Mucosa of descending colon (tissue), 3 donors: ENCODE measurements at regions not wholly inside any gene's neighbourhood (a gene's known extent, or its start where the extent isn't known, plus 50 kb on each side); places are given as distances from the start of the nearest gene placed in this dataset.

ENCODE experiments used
- ATAC-seq: fragments of 200-7000 bp; cut with Tn5 transposase; one replicate; pipeline ENCODE4 v1.9.1; 2020; ENCODE audit warnings: mild to moderate bottlenecking, moderate library complexity
- DNase-seq, 3 donors: peaks; one replicate each; pipeline ENCODE4 v3.0.0-alpha.2; 2020
- H3K36me3 ChIP-seq: fragments of 200-600 bp; one replicate; pipeline ENCODE4 v1.8.0; 2021; ENCODE audit warnings: low read depth, mild to moderate bottlenecking
- H3K4me1 ChIP-seq: fragments of 200-600 bp; one replicate; pipeline ENCODE4 v1.8.0; 2021; ENCODE audit warnings: low read depth, mild to moderate bottlenecking
- H3K4me3 ChIP-seq: fragments of 200-600 bp; one replicate; pipeline ENCODE4 v1.8.0; 2021; ENCODE audit warnings: mild to moderate bottlenecking
- H3K9me3 ChIP-seq: fragments of 200-600 bp; one replicate; pipeline ENCODE4 v1.8.0; 2021; ENCODE audit warnings: mild to moderate bottlenecking
- intact Hi-C, 2 donors: fragments of 100-400 bp; cut with DNase I in 1 of 2; cut with micrococcal nuclease in 1 of 2; formaldehyde crosslinking; loops; one replicate each; pipeline versions ENCODE4 v1.11.0 to v1.11.1; 2022; cut with DNase I, micrococcal nuclease
- TF ChIP-seq, protein P1 (sequence below): fragments of 200-600 bp; IDR thresholded peaks from one replicate; pipeline ENCODE4 v1.8.0; 2022; ENCODE audit warnings: antibody characterized with exemption, mild to moderate bottlenecking
- donor health status: DM: no; HTN: no; CAD: no; lungs with moderate emphysema.
- donor health status: DM: no; HTN: no; CAD: no.
- donor health status: DM: no; HTN: yes; CAD: no.

DNA sequence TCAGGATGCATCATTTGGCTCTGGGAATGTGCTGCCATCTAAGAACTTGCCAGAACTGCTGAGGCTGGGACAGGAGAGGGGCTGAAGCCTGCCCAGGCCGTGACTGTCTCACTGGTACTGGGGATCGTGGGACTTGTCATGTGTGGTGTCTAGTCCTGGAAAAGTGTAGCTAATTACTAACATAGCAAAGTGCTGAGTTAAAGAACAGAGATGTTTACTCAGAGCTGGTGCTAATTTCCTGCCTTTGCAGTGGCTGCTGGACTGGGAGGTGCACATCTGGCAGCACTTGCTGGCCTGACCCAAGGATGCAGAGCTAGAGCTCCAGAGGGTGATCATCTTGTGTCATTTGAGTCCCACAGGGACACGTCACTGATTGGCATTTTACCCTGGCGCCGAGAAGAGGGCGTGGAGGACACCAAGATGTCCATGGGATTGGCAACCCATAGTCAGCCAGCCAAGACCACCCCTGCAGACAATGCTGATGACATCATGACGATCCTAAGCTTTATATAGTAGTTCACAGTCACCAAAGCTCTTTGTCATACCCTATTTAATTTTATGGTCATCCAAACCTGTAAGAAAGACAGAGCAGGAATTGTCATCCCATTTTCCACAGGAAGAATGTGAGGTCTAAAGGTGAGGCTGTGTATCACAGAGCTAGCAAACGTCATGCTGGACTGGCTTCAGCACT lies 110.1 kb upstream of the SLC44A3 start:
- no peaks in the 10 kb centered on the region for H3K36me3 ChIP-seq
- intact Hi-C loops: no loop called here
- H3K4me1 ChIP-seq: no peaks in the 10 kb centered on the region
- no peak overlapping the region for H3K4me3 ChIP-seq
- TF ChIP-seq, protein P1, sequence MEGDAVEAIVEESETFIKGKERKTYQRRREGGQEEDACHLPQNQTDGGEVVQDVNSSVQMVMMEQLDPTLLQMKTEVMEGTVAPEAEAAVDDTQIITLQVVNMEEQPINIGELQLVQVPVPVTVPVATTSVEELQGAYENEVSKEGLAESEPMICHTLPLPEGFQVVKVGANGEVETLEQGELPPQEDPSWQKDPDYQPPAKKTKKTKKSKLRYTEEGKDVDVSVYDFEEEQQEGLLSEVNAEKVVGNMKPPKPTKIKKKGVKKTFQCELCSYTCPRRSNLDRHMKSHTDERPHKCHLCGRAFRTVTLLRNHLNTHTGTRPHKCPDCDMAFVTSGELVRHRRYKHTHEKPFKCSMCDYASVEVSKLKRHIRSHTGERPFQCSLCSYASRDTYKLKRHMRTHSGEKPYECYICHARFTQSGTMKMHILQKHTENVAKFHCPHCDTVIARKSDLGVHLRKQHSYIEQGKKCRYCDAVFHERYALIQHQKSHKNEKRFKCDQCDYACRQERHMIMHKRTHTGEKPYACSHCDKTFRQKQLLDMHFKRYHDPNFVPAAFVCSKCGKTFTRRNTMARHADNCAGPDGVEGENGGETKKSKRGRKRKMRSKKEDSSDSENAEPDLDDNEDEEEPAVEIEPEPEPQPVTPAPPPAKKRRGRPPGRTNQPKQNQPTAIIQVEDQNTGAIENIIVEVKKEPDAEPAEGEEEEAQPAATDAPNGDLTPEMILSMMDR: no peak
- DNase-seq (no peak), ATAC-seq (no peak)
- no peaks in the 10 kb centered on the region for H3K9me3 ChIP-seq

GRCh38 chr1:94708811-94709210 lies 111.3 kb upstream of the SLC44A3 start:
- Histone ChIP-seq H3K4me1 (no peaks in the 10 kb centered on the region), H3K36me3 (no peaks in the 10 kb centered on the region), H3K4me3 (no peak overlapping the region), H3K9me3 (no peaks in the 10 kb centered on the region)
- TF ChIP-seq, protein P1: no peak
- no peak for ATAC-seq
- intact Hi-C loops: no loop called here
- no peak for DNase-seq

- TF ChIP-seq, protein P1: no peak
- H3K36me3 ChIP-seq: no peaks in the 10 kb centered on the region
- H3K4me3 ChIP-seq: no peak overlapping the region
- no peaks in the 10 kb centered on the region for H3K9me3 ChIP-seq
- H3K4me1 ChIP-seq: no peaks in the 10 kb centered on the region
- ATAC-seq (no peak), DNase-seq (no peak)
- intact Hi-C loops: no loop called here
Observed at GRCh38 chr1:94708299-94708685, 111.9 kb upstream of the SLC44A3 start.

DNA sequence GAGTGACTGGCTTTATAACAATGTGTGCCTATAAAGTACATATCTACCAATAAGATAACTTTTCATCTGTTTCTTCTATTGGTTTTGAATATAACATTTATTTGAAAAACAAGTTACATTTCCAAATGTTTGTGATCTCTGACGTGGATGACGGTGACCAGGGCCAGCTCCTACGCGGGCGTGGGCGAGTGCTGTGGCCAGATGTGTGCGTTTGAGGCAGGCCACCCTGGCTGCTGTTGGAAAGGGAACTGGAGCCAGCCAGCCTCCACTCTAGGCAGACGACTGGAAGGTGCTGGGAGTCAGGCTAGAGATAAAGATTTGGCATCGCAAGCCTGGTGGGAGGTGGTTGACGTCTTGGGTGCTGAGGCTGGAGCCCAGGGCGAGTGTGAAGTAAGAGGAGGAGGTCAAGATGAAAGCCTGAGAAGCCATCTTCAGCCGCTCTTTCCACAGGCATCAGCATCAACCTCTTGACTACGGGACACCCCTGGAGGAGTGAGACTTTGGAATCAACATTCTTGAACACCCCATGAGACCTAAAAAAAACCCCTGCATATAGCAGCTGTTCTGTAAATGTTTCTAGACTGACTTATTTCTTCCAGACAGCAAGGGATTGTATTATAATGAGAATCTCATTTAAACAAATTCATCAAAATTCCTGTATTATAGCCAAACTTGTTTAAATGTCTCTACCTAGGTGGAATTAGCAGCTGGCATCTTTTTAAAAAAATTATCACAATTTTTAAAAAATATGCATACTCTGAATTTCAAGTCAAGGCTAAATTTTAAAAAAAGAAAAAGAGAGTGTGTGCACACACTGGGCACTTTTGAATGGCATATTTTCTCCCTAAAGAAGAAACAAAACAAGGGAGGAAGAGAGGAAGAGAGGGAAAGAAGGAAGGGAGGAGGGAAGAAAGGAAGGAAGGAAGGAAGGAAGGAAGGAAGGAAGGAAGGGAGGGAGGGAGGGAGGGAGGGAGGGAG lies 112.5 kb upstream of the SLC44A3 start:
- intact Hi-C loops: no loop called here
- H3K4me3 ChIP-seq: no peak overlapping the region
- no peaks in the 10 kb centered on the region for H3K9me3 ChIP-seq
- TF ChIP-seq, protein P1: no peak
- no peaks in the 10 kb centered on the region for H3K36me3 ChIP-seq
- no peak for DNase-seq
- ATAC-seq: peak; percentile 41
- no peaks in the 10 kb centered on the region for H3K4me1 ChIP-seq

DNA sequence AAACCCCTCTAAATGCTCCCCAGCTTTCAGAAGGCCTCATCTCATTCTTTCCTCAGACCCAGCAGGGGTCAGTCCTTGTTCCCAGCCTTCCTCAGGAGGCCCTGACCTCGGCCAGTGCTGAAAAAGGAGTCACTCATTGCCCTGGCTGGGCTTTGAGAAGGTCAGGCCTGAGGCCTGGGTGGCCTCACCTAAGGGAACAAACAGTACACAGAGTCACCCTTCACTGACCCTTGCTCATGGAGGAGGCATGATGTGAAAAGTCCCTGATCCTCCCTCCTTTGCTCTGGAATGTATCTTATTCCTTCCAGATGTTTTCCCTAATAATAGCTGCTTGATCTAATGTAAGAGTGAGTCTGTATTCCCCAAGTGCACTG lies 117.7 kb upstream of the SLC44A3 start:
- Histone ChIP-seq H3K4me3 (no peak overlapping the region), H3K36me3 (no peaks in the 10 kb centered on the region), H3K9me3 (no peaks in the 10 kb centered on the region), H3K4me1 (peaks cover 8% of the 10 kb centered on the region)
- TF ChIP-seq, protein P1: no peak
- intact Hi-C loops: no loop called here
- ATAC-seq (peak; percentile 48), DNase-seq (no peak)
